ENCODE measurements at regions not wholly inside any gene's neighbourhood (a gene's known extent, or its start where the extent isn't known, plus 50 kb on each side); places are given as distances from the start of the nearest gene placed in this dataset.

- Histone ChIP-seq H3K36me3 (replicated peaks in 1 of 2; ENCODE audit: control insufficient read depth in 1 of 2, insufficient read depth in 2 of 2, low read length in 2 of 2) (no peaks in the 10 kb centered on the region), H3K27me3 (ENCODE audit: control insufficient read depth in 1 of 2, insufficient read depth in 2 of 2, low read length in 2 of 2) (no peaks in the 10 kb centered on the region), H3K9ac (ENCODE audit: insufficient read depth, low read depth, low read length) (no peak overlapping the region), H2AFZ (ENCODE audit: low read length) (no peak overlapping the region), H4K20me1 (ENCODE audit: insufficient read depth, low read length) (no peaks in the 10 kb centered on the region), H3K4me3 (replicated peaks in 1 of 3; ENCODE audit: insufficient read depth in 1 of 3, low read depth in 2 of 3, low read length in 3 of 3) (no peak overlapping the region), H3K79me2 (ENCODE audit: insufficient read depth, low read length) (no peaks in the 10 kb centered on the region), H3K4me1 (ENCODE audit: insufficient read depth, low read length) (no peaks in the 10 kb centered on the region), H3K27ac (ENCODE audit: extremely low read length, insufficient read depth, low read length) (no peak overlapping the region), H3K4me2 (ENCODE audit: low read depth, low read length) (no peak overlapping the region), H3K9me3 (ENCODE audit: low read length) (peaks cover 91% of the 10 kb centered on the region)
- POLR2A ChIA-PET, result no interaction called here
- WGBS (ENCODE audit: low lambda C conversion rate), result 4% methylated on average over 4 of the region's 4 CpGs
- no peak for ATAC-seq
- intact Hi-C loops (cut with micrococcal nuclease; ENCODE audit: unreplicated experiment) (no loop called here), in situ Hi-C loops (cut with HindIII; ENCODE audit: extremely low pct_ligation_motif_present, low pct_unique_long_range_greater_than_20kb) (no loop called here)
- no peak for TF ChIP-seq TCF7L2 (IDR thresholded peaks at IDR 0.05; ENCODE audit: low read depth, low read length)
- TF ChIP-seq, protein P1, sequence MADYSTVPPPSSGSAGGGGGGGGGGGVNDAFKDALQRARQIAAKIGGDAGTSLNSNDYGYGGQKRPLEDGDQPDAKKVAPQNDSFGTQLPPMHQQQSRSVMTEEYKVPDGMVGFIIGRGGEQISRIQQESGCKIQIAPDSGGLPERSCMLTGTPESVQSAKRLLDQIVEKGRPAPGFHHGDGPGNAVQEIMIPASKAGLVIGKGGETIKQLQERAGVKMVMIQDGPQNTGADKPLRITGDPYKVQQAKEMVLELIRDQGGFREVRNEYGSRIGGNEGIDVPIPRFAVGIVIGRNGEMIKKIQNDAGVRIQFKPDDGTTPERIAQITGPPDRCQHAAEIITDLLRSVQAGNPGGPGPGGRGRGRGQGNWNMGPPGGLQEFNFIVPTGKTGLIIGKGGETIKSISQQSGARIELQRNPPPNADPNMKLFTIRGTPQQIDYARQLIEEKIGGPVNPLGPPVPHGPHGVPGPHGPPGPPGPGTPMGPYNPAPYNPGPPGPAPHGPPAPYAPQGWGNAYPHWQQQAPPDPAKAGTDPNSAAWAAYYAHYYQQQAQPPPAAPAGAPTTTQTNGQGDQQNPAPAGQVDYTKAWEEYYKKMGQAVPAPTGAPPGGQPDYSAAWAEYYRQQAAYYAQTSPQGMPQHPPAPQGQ (CRISPR knock-in tag; IDR thresholded peaks at IDR 0.05; ENCODE audit: borderline replicate concordance), result no peak
- TF ChIP-seq FOSL1 (CRISPR knock-in tag; IDR thresholded peaks at IDR 0.05; ENCODE audit: borderline replicate concordance), result no peak
- TF ChIP-seq CENPX (CRISPR knock-in tag; IDR thresholded peaks at IDR 0.05), result no peak
- no peak for TF ChIP-seq GMEB1 (CRISPR knock-in tag; IDR thresholded peaks at IDR 0.05; ENCODE audit: borderline replicate concordance)
- no peak for TF ChIP-seq JUNB (CRISPR knock-in tag; IDR thresholded peaks at IDR 0.05; ENCODE audit: borderline replicate concordance)
- no peak for TF ChIP-seq TBL1XR1 (IDR thresholded peaks at IDR 0.05; ENCODE audit: borderline replicate concordance, low read length, partially characterized antibody)
- TF ChIP-seq, protein P2, sequence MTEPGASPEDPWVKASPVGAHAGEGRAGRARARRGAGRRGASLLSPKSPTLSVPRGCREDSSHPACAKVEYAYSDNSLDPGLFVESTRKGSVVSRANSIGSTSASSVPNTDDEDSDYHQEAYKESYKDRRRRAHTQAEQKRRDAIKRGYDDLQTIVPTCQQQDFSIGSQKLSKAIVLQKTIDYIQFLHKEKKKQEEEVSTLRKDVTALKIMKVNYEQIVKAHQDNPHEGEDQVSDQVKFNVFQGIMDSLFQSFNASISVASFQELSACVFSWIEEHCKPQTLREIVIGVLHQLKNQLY (CRISPR knock-in tag; IDR thresholded peaks at IDR 0.05), result no peak
- TF ChIP-seq DDIT3 (CRISPR knock-in tag; IDR thresholded peaks at IDR 0.05), result no peak
- no peak for TF ChIP-seq CCDC6 (CRISPR knock-in tag; IDR thresholded peaks at IDR 0.05)
- TF ChIP-seq AFF4 (CRISPR knock-in tag; IDR thresholded peaks at IDR 0.05), result no peak
- no peak for TF ChIP-seq FOXJ3 (CRISPR knock-in tag; IDR thresholded peaks at IDR 0.05; ENCODE audit: borderline replicate concordance)
- CTCF ChIA-PET (ENCODE audit: low intra/inter-chr PET ratio, low total read pairs), result no interaction called here
- DNase-seq (ENCODE audit: low spot score), result no peak
- BruUV-seq (replicated peaks), result no TSS peak
- FAIRE-seq, result no peak
These were observed 881.9 kb downstream of the QKI start for GRCh38 chr6:164296411-164296810.

All from HepG2 (cell line).